ENCODE measurements at regions not wholly inside any gene's neighbourhood (a gene's known extent, or its start where the extent isn't known, plus 50 kb on each side); places are given as distances from the start of the nearest gene placed in this dataset.

DNA sequence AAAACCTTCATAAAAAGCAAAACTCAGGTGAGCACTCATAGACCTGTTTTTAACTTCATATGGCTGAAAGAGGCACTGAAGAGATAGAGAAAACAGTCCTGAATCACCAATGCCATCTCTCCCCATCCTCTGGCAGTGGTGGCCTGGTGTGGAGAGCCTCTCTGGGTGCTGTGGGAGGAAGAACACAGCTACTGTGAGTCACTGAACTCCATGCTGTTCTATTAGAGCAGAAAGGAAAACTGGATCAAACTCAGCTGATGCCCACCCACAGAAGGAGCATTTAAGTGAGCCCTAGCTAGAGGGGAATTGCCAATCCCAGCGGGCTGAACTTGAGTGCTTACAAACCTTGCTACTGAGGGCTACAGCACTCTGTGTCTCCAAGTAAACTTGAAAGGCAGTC is 115.3 kb upstream of the SESN3 start:
- Histone ChIP-seq H3K18ac (ENCODE audit: insufficient read length, low read depth, low read length) (no peak overlapping the region), H3K14ac (ENCODE audit: insufficient read depth, low read length) (no peak overlapping the region), H3K79me1 (ENCODE audit: insufficient read depth, low read depth, low read length, poor library complexity, severe bottlenecking) (no peaks in the 10 kb centered on the region), H2BK12ac (ENCODE audit: insufficient read length, low read depth, low read length) (no peak overlapping the region), H3K4ac (ENCODE audit: low read depth, low read length) (no peak overlapping the region), H3K4me2 (ENCODE audit: insufficient read depth, insufficient read length, low read length) (no peak overlapping the region), H3K27ac (ENCODE audit: insufficient read length, low read depth, low read length) (no peak overlapping the region), H2BK15ac (ENCODE audit: low read depth, low read length) (no peak overlapping the region), H3K9me3 (ENCODE audit: control insufficient read depth, low read depth, low read length) (no peaks in the 10 kb centered on the region), H4K5ac (ENCODE audit: insufficient read length, low read depth, low read length) (no peak overlapping the region), H3K79me2 (ENCODE audit: insufficient read depth, low read length) (no peaks in the 10 kb centered on the region), H3K23me2 (ENCODE audit: insufficient read length, low read depth, low read length, poor library complexity, severe bottlenecking) (no peaks in the 10 kb centered on the region), H2BK20ac (ENCODE audit: low read depth, low read length, poor library complexity, severe bottlenecking) (no peak overlapping the region), H3K56ac (ENCODE audit: insufficient read length, low read depth, low read length) (no peak overlapping the region), H3K9ac (ENCODE audit: extremely low read depth, insufficient read length, low read length) (no peak overlapping the region), H3K27me3 (ENCODE audit: insufficient read depth, low read length) (no peaks in the 10 kb centered on the region), H2AFZ (ENCODE audit: low read length) (no peak overlapping the region), H3K4me1 (ENCODE audit: insufficient read depth, low read length) (no peaks in the 10 kb centered on the region), H2BK120ac (ENCODE audit: low read depth, low read length, poor library complexity, severe bottlenecking) (no peak overlapping the region), H4K8ac (replicated peaks; ENCODE audit: insufficient read length, low read depth, low read length) (no peak overlapping the region), H3T11ph (ENCODE audit: low read length) (no peak overlapping the region), H4K20me1 (ENCODE audit: control insufficient read depth, insufficient read depth, insufficient read length) (no peaks in the 10 kb centered on the region), H3K23ac (ENCODE audit: insufficient read length, low read depth, low read length) (no peak overlapping the region), H2BK5ac (ENCODE audit: insufficient read length, low read length) (no peak overlapping the region), H2AK5ac (ENCODE audit: insufficient read length, low read length) (no peak overlapping the region), H4K91ac (ENCODE audit: insufficient read length, low read depth, low read length) (no peak overlapping the region)
- TF ChIP-seq, protein P1, sequence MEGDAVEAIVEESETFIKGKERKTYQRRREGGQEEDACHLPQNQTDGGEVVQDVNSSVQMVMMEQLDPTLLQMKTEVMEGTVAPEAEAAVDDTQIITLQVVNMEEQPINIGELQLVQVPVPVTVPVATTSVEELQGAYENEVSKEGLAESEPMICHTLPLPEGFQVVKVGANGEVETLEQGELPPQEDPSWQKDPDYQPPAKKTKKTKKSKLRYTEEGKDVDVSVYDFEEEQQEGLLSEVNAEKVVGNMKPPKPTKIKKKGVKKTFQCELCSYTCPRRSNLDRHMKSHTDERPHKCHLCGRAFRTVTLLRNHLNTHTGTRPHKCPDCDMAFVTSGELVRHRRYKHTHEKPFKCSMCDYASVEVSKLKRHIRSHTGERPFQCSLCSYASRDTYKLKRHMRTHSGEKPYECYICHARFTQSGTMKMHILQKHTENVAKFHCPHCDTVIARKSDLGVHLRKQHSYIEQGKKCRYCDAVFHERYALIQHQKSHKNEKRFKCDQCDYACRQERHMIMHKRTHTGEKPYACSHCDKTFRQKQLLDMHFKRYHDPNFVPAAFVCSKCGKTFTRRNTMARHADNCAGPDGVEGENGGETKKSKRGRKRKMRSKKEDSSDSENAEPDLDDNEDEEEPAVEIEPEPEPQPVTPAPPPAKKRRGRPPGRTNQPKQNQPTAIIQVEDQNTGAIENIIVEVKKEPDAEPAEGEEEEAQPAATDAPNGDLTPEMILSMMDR (conservative IDR thresholded peaks at IDR 0.05), result no peak
- H3K27ac Mint-ChIP-seq, result no peak overlapping the region
- peaks cover 6 to 11% of the 10 kb centered on the region in 2 experiments for H3K4me1 Mint-ChIP-seq
- H3K4me3 Mint-ChIP-seq, result no peak overlapping the region
- peaks cover 2 to 18% (median 4%) of the 10 kb centered on the region in 3 experiments; a peak in 5 of 7 replicates for H3K36me3 Mint-ChIP-seq (ENCODE audit: insufficient read depth in 1 of 3, low read depth in 3 of 3)
- no CpG with 5 or more reads among the region's 1 CpG for WGBS (ENCODE audit: extremely low coverage, insufficient read length, low lambda C conversion rate)
- peaks cover 5 to 16% of the 10 kb centered on the region in 2 experiments; a peak in 4 of 5 replicates for H3K9me3 Mint-ChIP-seq
- no peak for DNase-seq
- no peaks in the 10 kb centered on the region for H3K27me3 Mint-ChIP-seq (ENCODE audit: low read depth)
